ENCODE measurements at regions not wholly inside any gene's neighbourhood (a gene's known extent, or its start where the extent isn't known, plus 50 kb on each side); places are given as distances from the start of the nearest gene placed in this dataset.

DNA sequence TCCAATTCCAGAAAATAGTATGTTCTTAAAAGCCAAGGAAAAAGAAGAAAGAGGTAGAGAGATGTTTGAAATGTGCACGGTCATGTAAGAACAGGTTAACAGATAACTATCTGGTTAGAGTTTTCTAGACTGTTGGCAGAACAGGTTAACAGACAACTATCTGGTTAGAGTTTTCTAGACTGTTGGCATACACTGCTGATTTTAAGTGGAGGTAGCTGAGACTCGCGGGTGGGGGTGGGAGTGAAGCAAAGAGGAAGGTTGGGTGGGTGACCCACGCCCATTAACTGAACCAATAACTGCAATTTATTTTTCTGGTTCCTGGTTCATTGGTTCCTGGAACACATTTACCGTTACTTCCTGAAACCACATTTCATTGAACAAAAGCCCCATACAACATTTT is 157.5 kb downstream of the ELOVL4 start:
- CTCF ChIA-PET = no interaction called here
- H3K4ac ChIP-seq (ENCODE audit: low read depth, low read length) = no peak overlapping the region

More for the DNA sequence above, 157.5 kb downstream of the ELOVL4 start:
- H2AK9ac ChIP-seq (replicated peaks; ENCODE audit: low read depth, low read length, poor library complexity) = no peak overlapping the region
- H4K8ac ChIP-seq (ENCODE audit: low read depth in 2 of 2, low read length in 2 of 2) = no peak overlapping the region
- no peak overlapping the region for H4K5ac ChIP-seq (ENCODE audit: low read depth, low read length)
- no peak for DNase-seq
- H3K27ac ChIP-seq (ENCODE audit: insufficient read depth, low read length) = no peak overlapping the region
- no peak overlapping the region for H2BK120ac ChIP-seq (ENCODE audit: low read depth, low read length)
- no peak overlapping the region for H3K9ac ChIP-seq (ENCODE audit: low read depth, low read length)
- H2BK15ac ChIP-seq (ENCODE audit: low read depth, low read length) = no peak overlapping the region
- no peaks in the 10 kb centered on the region for H3K79me1 ChIP-seq (ENCODE audit: low read depth in 1 of 2, low read length in 2 of 2)
- no peak for ATAC-seq (ENCODE audit: low read depth)
- intact Hi-C loops (cut with micrococcal nuclease) = no loop called here
- no TSS peak for BruUV-seq (replicated peaks)
- H4K20me1 ChIP-seq (ENCODE audit: insufficient read depth, low read length) = no peaks in the 10 kb centered on the region
- H3K14ac ChIP-seq (replicated peaks; ENCODE audit: low read depth, low read length) = no peak overlapping the region
- H3K9me3 ChIP-seq (ENCODE audit: control insufficient read depth, insufficient read depth, low read length) = no peaks in the 10 kb centered on the region
- no peak overlapping the region for H4K91ac ChIP-seq (ENCODE audit: insufficient read depth, low read depth, low read length)
- in situ Hi-C loops (cut with MboI; ENCODE audit: low sequenced_read_pairs) = no loop called here
- no peak overlapping the region for H3K4me3 ChIP-seq (ENCODE audit: insufficient read depth, low read depth, low read length)
- H3K18ac ChIP-seq (ENCODE audit: low read depth, low read length) = no peak overlapping the region
- WGBS, 2 experiments (ENCODE audit: extremely low coverage in 2 of 2, insufficient read length in 1 of 2) = no CpG with 5 or more reads among the region's 5 CpGs
- no peaks in the 10 kb centered on the region for H3K36me3 ChIP-seq (ENCODE audit: control insufficient read depth, insufficient read depth, low read length)
- dilution Hi-C loops (cut with HindIII; ENCODE audit: low sequenced_read_pairs, unreplicated experiment) = no loop called here
- TF ChIP-seq RFX5 (IDR thresholded peaks at IDR 0.05; ENCODE audit: low read depth, low read length) (no peak), BHLHE40 (IDR thresholded peaks at IDR 0.05; ENCODE audit: low read depth, low read length) (no peak), MXI1 (IDR thresholded peaks at IDR 0.05; ENCODE audit: borderline replicate concordance, low read depth, low read length) (no peak), MAZ (IDR thresholded peaks at IDR 0.05; ENCODE audit: borderline replicate concordance, low read depth, low read length) (no peak), FOS (IDR thresholded peaks at IDR 0.05; ENCODE audit: low read depth, low read length) (no peak)
- TF ChIP-seq, protein P1, sequence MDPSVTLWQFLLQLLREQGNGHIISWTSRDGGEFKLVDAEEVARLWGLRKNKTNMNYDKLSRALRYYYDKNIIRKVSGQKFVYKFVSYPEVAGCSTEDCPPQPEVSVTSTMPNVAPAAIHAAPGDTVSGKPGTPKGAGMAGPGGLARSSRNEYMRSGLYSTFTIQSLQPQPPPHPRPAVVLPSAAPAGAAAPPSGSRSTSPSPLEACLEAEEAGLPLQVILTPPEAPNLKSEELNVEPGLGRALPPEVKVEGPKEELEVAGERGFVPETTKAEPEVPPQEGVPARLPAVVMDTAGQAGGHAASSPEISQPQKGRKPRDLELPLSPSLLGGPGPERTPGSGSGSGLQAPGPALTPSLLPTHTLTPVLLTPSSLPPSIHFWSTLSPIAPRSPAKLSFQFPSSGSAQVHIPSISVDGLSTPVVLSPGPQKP (IDR thresholded peaks at IDR 0.05; ENCODE audit: borderline replicate concordance, low read depth, low read length) = no peak
- TF ChIP-seq, protein P2, sequence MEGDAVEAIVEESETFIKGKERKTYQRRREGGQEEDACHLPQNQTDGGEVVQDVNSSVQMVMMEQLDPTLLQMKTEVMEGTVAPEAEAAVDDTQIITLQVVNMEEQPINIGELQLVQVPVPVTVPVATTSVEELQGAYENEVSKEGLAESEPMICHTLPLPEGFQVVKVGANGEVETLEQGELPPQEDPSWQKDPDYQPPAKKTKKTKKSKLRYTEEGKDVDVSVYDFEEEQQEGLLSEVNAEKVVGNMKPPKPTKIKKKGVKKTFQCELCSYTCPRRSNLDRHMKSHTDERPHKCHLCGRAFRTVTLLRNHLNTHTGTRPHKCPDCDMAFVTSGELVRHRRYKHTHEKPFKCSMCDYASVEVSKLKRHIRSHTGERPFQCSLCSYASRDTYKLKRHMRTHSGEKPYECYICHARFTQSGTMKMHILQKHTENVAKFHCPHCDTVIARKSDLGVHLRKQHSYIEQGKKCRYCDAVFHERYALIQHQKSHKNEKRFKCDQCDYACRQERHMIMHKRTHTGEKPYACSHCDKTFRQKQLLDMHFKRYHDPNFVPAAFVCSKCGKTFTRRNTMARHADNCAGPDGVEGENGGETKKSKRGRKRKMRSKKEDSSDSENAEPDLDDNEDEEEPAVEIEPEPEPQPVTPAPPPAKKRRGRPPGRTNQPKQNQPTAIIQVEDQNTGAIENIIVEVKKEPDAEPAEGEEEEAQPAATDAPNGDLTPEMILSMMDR (conservative IDR thresholded peaks at IDR 0.05; ENCODE audit: low read depth, low read length) = no peak
- TF ChIP-seq, protein P3, sequence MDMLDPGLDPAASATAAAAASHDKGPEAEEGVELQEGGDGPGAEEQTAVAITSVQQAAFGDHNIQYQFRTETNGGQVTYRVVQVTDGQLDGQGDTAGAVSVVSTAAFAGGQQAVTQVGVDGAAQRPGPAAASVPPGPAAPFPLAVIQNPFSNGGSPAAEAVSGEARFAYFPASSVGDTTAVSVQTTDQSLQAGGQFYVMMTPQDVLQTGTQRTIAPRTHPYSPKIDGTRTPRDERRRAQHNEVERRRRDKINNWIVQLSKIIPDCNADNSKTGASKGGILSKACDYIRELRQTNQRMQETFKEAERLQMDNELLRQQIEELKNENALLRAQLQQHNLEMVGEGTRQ (IDR thresholded peaks at IDR 0.05; ENCODE audit: low read depth, low read length) = no peak
- H3K56ac ChIP-seq (ENCODE audit: extremely low read depth, insufficient read depth, low read length) = no peak overlapping the region
- H3K27me3 ChIP-seq (ENCODE audit: control insufficient read depth, insufficient read depth, low read length) = no peaks in the 10 kb centered on the region
- H2BK20ac ChIP-seq (ENCODE audit: low read depth, low read length) = no peak overlapping the region
- no peak overlapping the region for H2AK5ac ChIP-seq (ENCODE audit: low read depth, low read length)
- no peaks in the 10 kb centered on the region for H3K9me1 ChIP-seq (ENCODE audit: insufficient read depth, low read length)
- H2BK5ac ChIP-seq (ENCODE audit: low read depth, low read length, poor library complexity, severe bottlenecking) = no peak overlapping the region
- no peak overlapping the region for H2AFZ ChIP-seq (replicated peaks; ENCODE audit: low read length, poor library complexity)
- no peak overlapping the region for H3K4me2 ChIP-seq (ENCODE audit: low read depth, low read length)
- no peak overlapping the region for H3K23ac ChIP-seq (ENCODE audit: low read depth, low read length)
- no peaks in the 10 kb centered on the region for H3K4me1 ChIP-seq (ENCODE audit: control insufficient read depth, insufficient read depth, low read length)
- POLR2A ChIA-PET (ENCODE audit: unreplicated experiment) = no interaction called here
